HEK293 (cell line): ENCODE measurements at regions not wholly inside any gene's neighbourhood (a gene's known extent, or its start where the extent isn't known, plus 50 kb on each side); places are given as distances from the start of the nearest gene placed in this dataset.

Experiments used
- CTCF ChIA-PET: fragments of 350-600 bp; formaldehyde crosslinking; extraction: SDS; loops from one replicate; lab custom pipeline; 2021; ENCODE audit warnings: antibody characterized with exemption; lab: Yijun Ruan, JAX
- POLR2A ChIA-PET: fragments of 300-600 bp; formaldehyde crosslinking; extraction: SDS; loops from one replicate; lab custom pipeline; 2020; ENCODE audit warnings: antibody characterized with exemption, inconsistent platforms; lab: Yijun Ruan, JAX
- H3K27ac ChIP-seq: fragments of 200-500 bp; sonication (Bioruptor generic); 2 replicates; pipeline ENCODE4 v1.5.1; 2014; ENCODE audit warnings: low read depth, low read length, control low read depth, inconsistent platforms; ENCODE audit errors: extremely low read depth
- H3K36me3 ChIP-seq, 2 experiments: fragments of 200-500 bp in 1 of 2; sonication (Bioruptor generic) in 1 of 2; 1 replicate in 1 of 2; 2 replicates in 1 of 2; pipeline ENCODE4 v1.5.1; 2014 to 2017; ENCODE audit warnings: inconsistent platforms in 2 of 2, low read length in 2 of 2; ENCODE audit not compliant: control insufficient read depth in 2 of 2, insufficient read depth in 1 of 2
- H3K4me1 ChIP-seq: fragments of 200-500 bp; sonication (Bioruptor generic); 2 replicates; pipeline ENCODE4 v1.5.1; 2014; ENCODE audit warnings: mild to moderate bottlenecking, low read length, inconsistent platforms; ENCODE audit not compliant: control insufficient read depth, insufficient read depth
- H3K4me3 ChIP-seq: 2 replicates; pipeline ENCODE4 v1.5.1; 2011; ENCODE audit warnings: low read depth, mild to moderate bottlenecking, control low read depth, low read length, moderate library complexity
- H3K9me3 ChIP-seq: fragments of 200-500 bp; sonication (Bioruptor generic); 2 replicates; pipeline ENCODE4 v1.5.1; 2014; ENCODE audit warnings: low read depth, low read length, inconsistent platforms; ENCODE audit not compliant: control insufficient read depth, insufficient read depth
- ATF2 ChIP-seq: fragments of 450-650 bp; formaldehyde crosslinking; IDR thresholded peaks from 2 replicates; pipeline ENCODE4 v1.5.1; 2016; ENCODE audit warnings: missing biosample characterization, missing genetic modification characterization, low read depth
- GLI2 ChIP-seq: fragments of 450-650 bp; formaldehyde crosslinking; IDR thresholded peaks from 2 replicates; pipeline ENCODE4; 2017; ENCODE audit warnings: missing biosample characterization, missing genetic modification characterization, low read depth, borderline replicate concordance
- GLIS1 ChIP-seq: fragments of 450-650 bp; formaldehyde crosslinking; IDR thresholded peaks from 2 replicates; pipeline ENCODE4 v1.5.1; 2016; ENCODE audit warnings: missing biosample characterization, missing genetic modification characterization
- HOXD13 ChIP-seq: sonication (generic); formaldehyde crosslinking; IDR thresholded peaks from 2 replicates; pipeline ENCODE4 v1.8.0; 2022; ENCODE audit warnings: missing genetic modification reagents, borderline replicate concordance
- PRDM6 ChIP-seq: fragments of 450-650 bp; formaldehyde crosslinking; IDR thresholded peaks from 2 replicates; pipeline ENCODE4 v1.5.1; 2017; ENCODE audit warnings: missing biosample characterization, missing genetic modification characterization
- SCRT2 ChIP-seq: fragments of 450-650 bp; formaldehyde crosslinking; IDR thresholded peaks from 2 replicates; pipeline ENCODE4 v1.5.1; 2016; ENCODE audit warnings: missing biosample characterization, missing genetic modification characterization
- ZBTB48 ChIP-seq: fragments of 450-650 bp; formaldehyde crosslinking; IDR thresholded peaks from 2 replicates; pipeline ENCODE4 v1.5.1; 2016; ENCODE audit warnings: missing biosample characterization, missing genetic modification characterization
- ZNF114 ChIP-seq: fragments of 450-650 bp; formaldehyde crosslinking; IDR thresholded peaks from 2 replicates; pipeline ENCODE4 v1.5.0; 2017; ENCODE audit warnings: missing biosample characterization, missing genetic modification characterization
- ZNF157 ChIP-seq: fragments of 450-650 bp; formaldehyde crosslinking; IDR thresholded peaks from 2 replicates; pipeline ENCODE4 v1.5.1; 2016; ENCODE audit warnings: missing biosample characterization, missing genetic modification characterization
- ZNF18 ChIP-seq: fragments of 450-650 bp; formaldehyde crosslinking; IDR thresholded peaks from 2 replicates; pipeline ENCODE4 v1.5.1; 2016; ENCODE audit warnings: missing biosample characterization, missing genetic modification characterization
- ZNF223 ChIP-seq: fragments of 450-650 bp; formaldehyde crosslinking; IDR thresholded peaks from 2 replicates; pipeline ENCODE4 v1.5.1; 2016; ENCODE audit warnings: missing biosample characterization, missing genetic modification characterization
- ZNF266 ChIP-seq: fragments of 450-650 bp; formaldehyde crosslinking; IDR thresholded peaks from 2 replicates; pipeline ENCODE4 v1.5.1; 2016; ENCODE audit warnings: missing biosample characterization, missing genetic modification characterization, low read depth
- ZNF274 ChIP-seq, 2 experiments: fragments of 200-500 bp in 1 of 2; fragments of 450-650 bp in 1 of 2; sonication (Bioruptor generic) in 1 of 2; formaldehyde crosslinking in 1 of 2; IDR thresholded peaks; 2 replicates each; pipeline versions ENCODE4 v1.5.1 to v1.6.1; 2014 to 2016; ENCODE audit warnings: borderline replicate concordance in 1 of 2, inconsistent platforms in 1 of 2, low read length in 1 of 2, missing biosample characterization in 1 of 2, missing genetic modification characterization in 1 of 2
- ZNF37A ChIP-seq: fragments of 450-650 bp; IDR thresholded peaks from 2 replicates; pipeline ENCODE4 v1.5.1; 2018; ENCODE audit warnings: missing biosample characterization, missing genetic modification characterization
- ZNF404 ChIP-seq: fragments of 450-650 bp; formaldehyde crosslinking; IDR thresholded peaks from 2 replicates; pipeline ENCODE4 v1.5.1; 2017; ENCODE audit warnings: missing biosample characterization, missing genetic modification characterization
- ZNF501 ChIP-seq: fragments of 450-650 bp; formaldehyde crosslinking; IDR thresholded peaks from 2 replicates; pipeline ENCODE4 v1.5.1; 2016; ENCODE audit warnings: missing biosample characterization, missing genetic modification characterization
- ZNF521 ChIP-seq: fragments of 450-650 bp; formaldehyde crosslinking; IDR thresholded peaks from 2 replicates; pipeline ENCODE4 v1.5.1; 2017; ENCODE audit warnings: missing biosample characterization, mild to moderate bottlenecking, missing genetic modification characterization
- ZNF558 ChIP-seq: fragments of 450-650 bp; formaldehyde crosslinking; IDR thresholded peaks from 2 replicates; pipeline ENCODE4 v1.5.1; 2016; ENCODE audit warnings: missing biosample characterization, missing genetic modification characterization
- ZNF600 ChIP-seq: fragments of 450-650 bp; formaldehyde crosslinking; IDR thresholded peaks from 2 replicates; pipeline ENCODE4 v1.5.1; 2016; ENCODE audit warnings: missing biosample characterization, missing genetic modification characterization
- ZNF610 ChIP-seq: fragments of 450-650 bp; formaldehyde crosslinking; IDR thresholded peaks from 2 replicates; pipeline ENCODE4 v1.5.1; 2016; ENCODE audit warnings: missing biosample characterization, missing genetic modification characterization, borderline replicate concordance
- ZNF645 ChIP-seq: fragments of 450-650 bp; formaldehyde crosslinking; IDR thresholded peaks from 2 replicates; pipeline ENCODE4; 2016; ENCODE audit warnings: missing biosample characterization, missing genetic modification characterization
- ZNF704 ChIP-seq: fragments of 450-650 bp; formaldehyde crosslinking; IDR thresholded peaks from 2 replicates; pipeline ENCODE4 v1.5.1; 2016; ENCODE audit warnings: missing biosample characterization, missing genetic modification characterization
- ZNF776 ChIP-seq: fragments of 450-650 bp; formaldehyde crosslinking; IDR thresholded peaks from 2 replicates; pipeline ENCODE4 v1.5.0; 2017; ENCODE audit warnings: missing biosample characterization, missing genetic modification characterization, borderline replicate concordance

GRCh38 chr4:41414412-41414779, 123.6 kb upstream of the LIMCH1 start (continued):
- TF ChIP-seq ZNF37A (tag by site-specific recombination) (no peak), ZNF266 (tag by site-specific recombination) (no peak), ZNF521 (tag by site-specific recombination) (no peak), ZNF404 (tag by site-specific recombination) (no peak), ZNF558 (tag by site-specific recombination) (no peak), ATF2 (tag by site-specific recombination) (0 out of 2 replicates have a peak, but pooled peaks have one; percentile 29), ZNF501 (tag by site-specific recombination) (0 out of 2 replicates have a peak, but pooled peaks have one; percentile 19), ZNF600 (tag by site-specific recombination) (0 out of 2 replicates have a peak, but pooled peaks have one; percentile 15), ZNF274 (IDR thresholded peaks at IDR 0.05; ENCODE audit: low read length) (no peak), ZNF274 (tag by site-specific recombination; IDR thresholded peaks at IDR 0.05; ENCODE audit: borderline replicate concordance) (no peak)

GRCh38 chr4:41418444-41418843, 119.5 kb upstream of the LIMCH1 start:
- H3K4me1 ChIP-seq: no peaks in the 10 kb centered on the region
- H3K27ac ChIP-seq: no peak overlapping the region
- H3K4me3 ChIP-seq: no peak overlapping the region
- POLR2A ChIA-PET: no interaction called here
- H3K9me3 ChIP-seq: no peaks in the 10 kb centered on the region
- CTCF ChIA-PET: interaction anchor here (0.8 kb wide), 1 partner anchor 243 kb away, joined by 3 read pairs; no protein-coding TSS in a partner anchor
- TF ChIP-seq ZNF776 (tag by site-specific recombination) (no peak), ZNF157 (tag by site-specific recombination) (no peak), ZNF18 (tag by site-specific recombination) (no peak), ZNF610 (tag by site-specific recombination) (no peak), ZNF274 (IDR thresholded peaks at IDR 0.05; ENCODE audit: low read length) (no peak), ZNF274 (tag by site-specific recombination; IDR thresholded peaks at IDR 0.05; ENCODE audit: borderline replicate concordance) (no peak)
- H3K36me3 ChIP-seq: no peaks in the 10 kb centered on the region

GRCh38 chr4:41420541-41420940, 117.4 kb upstream of the LIMCH1 start:
- TF ChIP-seq ZNF114 (tag by site-specific recombination): no peak
- TF ChIP-seq GLIS1 (tag by site-specific recombination): no peak
- TF ChIP-seq GLI2: no peak
- TF ChIP-seq PRDM6 (tag by site-specific recombination): no peak
- no peak for TF ChIP-seq ZNF645 (tag by site-specific recombination)
- TF ChIP-seq ZNF223 (tag by site-specific recombination): no peak
- no peak for TF ChIP-seq SCRT2 (tag by site-specific recombination)
- no peak for TF ChIP-seq ZBTB48
- no peak for TF ChIP-seq ZNF704 (tag by site-specific recombination)
- no peak for TF ChIP-seq HOXD13
- TF ChIP-seq, all 188 proteins: peak for 0

More at GRCh38 chr4:41420541-41420940, 117.4 kb upstream of the LIMCH1 start:
- Histone ChIP-seq H3K36me3 (no peaks in the 10 kb centered on the region), H3K4me3 (no peak overlapping the region), H3K4me1 (no peaks in the 10 kb centered on the region), H3K27ac (no peak overlapping the region), H3K9me3 (no peaks in the 10 kb centered on the region)
- CTCF ChIA-PET: no interaction called here
- POLR2A ChIA-PET: no interaction called here
